MM.1S (cell line): ENCODE measurements at regions not wholly inside any gene's neighbourhood (a gene's known extent, or its start where the extent isn't known, plus 50 kb on each side); places are given as distances from the start of the nearest gene placed in this dataset.
"Not testable (repeated sequence)": the region's sequence is repeated elsewhere in the genome, so short reads cannot be mapped to it uniquely, and the experiment has no call there.

Experiments used
- EZH2 ChIP-seq: fragments of 300-600 bp; sonication (generic); optimal IDR thresholded peaks from 2 replicates; pipeline ENCODE3; 2017; ENCODE audit warnings: low read depth, mild to moderate bottlenecking, antibody characterized with exemption, low read length, mixed read lengths
- EZH2phosphoT487 ChIP-seq: fragments of 300-600 bp; sonication (generic); IDR thresholded peaks from 2 replicates; pipeline ENCODE4 v1.6.1; 2018; ENCODE audit warnings: antibody characterized with exemption, low read length
- TF ChIP-seq, protein P1 (sequence below): fragments of 300-600 bp; sonication (generic); IDR thresholded peaks from 2 replicates; pipeline ENCODE4 v1.5.1; 2016; ENCODE audit warnings: antibody characterized with exemption, low read length, mixed read lengths

GRCh38 chr2:91503572-91503958, 2812.1 kb downstream of the RPIA start:
- TF ChIP-seq, protein P1, sequence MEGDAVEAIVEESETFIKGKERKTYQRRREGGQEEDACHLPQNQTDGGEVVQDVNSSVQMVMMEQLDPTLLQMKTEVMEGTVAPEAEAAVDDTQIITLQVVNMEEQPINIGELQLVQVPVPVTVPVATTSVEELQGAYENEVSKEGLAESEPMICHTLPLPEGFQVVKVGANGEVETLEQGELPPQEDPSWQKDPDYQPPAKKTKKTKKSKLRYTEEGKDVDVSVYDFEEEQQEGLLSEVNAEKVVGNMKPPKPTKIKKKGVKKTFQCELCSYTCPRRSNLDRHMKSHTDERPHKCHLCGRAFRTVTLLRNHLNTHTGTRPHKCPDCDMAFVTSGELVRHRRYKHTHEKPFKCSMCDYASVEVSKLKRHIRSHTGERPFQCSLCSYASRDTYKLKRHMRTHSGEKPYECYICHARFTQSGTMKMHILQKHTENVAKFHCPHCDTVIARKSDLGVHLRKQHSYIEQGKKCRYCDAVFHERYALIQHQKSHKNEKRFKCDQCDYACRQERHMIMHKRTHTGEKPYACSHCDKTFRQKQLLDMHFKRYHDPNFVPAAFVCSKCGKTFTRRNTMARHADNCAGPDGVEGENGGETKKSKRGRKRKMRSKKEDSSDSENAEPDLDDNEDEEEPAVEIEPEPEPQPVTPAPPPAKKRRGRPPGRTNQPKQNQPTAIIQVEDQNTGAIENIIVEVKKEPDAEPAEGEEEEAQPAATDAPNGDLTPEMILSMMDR = not testable (repeated sequence)
- not testable (repeated sequence) for TF ChIP-seq EZH2, EZH2phosphoT487
